GM19452 (cell line): ENCODE measurements at regions not wholly inside any gene's neighbourhood (a gene's known extent, or its start where the extent isn't known, plus 50 kb on each side); places are given as distances from the start of the nearest gene placed in this dataset.

Source experiments
- ATAC-seq: cut with Tn5 transposase; IDR thresholded peaks from one replicate; pipeline ENCODE4 v1.9.1; 2021; ENCODE audit not compliant: unreplicated experiment

GRCh38 chr20:4560667-4561066 lies 125.6 kb upstream of the PRNP start:
- no peak for ATAC-seq

- ATAC-seq: no peak
Observed at GRCh38 chr20:4559906-4560305, 126.3 kb upstream of the PRNP start.

GRCh38 chr20:4559106-4559505 lies 127.2 kb upstream of the PRNP start:
- ATAC-seq: no peak

GRCh38 chr20:4556781-4557180 lies 129.5 kb upstream of the PRNP start:
- ATAC-seq: no peak

GRCh38 chr20:4555188-4555890 lies 130.9 kb upstream of the PRNP start:
- no peak for ATAC-seq

- no peak for ATAC-seq
Observed at GRCh38 chr20:4554346-4554745, 131.9 kb upstream of the PRNP start.

- no peak for ATAC-seq
Observed at GRCh38 chr20:4552075-4552640, 134.1 kb upstream of the PRNP start.

GRCh38 chr20:4550740-4551139 lies 135.5 kb upstream of the PRNP start:
- no peak for ATAC-seq

- ATAC-seq: no peak
Observed at GRCh38 chr20:4549711-4550259, 136.5 kb upstream of the PRNP start.

- ATAC-seq: no peak
Observed at GRCh38 chr20:4548552-4548951, 137.7 kb upstream of the PRNP start.

- no peak for ATAC-seq
Observed at GRCh38 chr20:4546786-4547185, 139.5 kb upstream of the PRNP start.

GRCh38 chr20:4546342-4546741 lies 139.9 kb upstream of the PRNP start:
- ATAC-seq: no peak

GRCh38 chr20:4545526-4545925 lies 140.7 kb upstream of the PRNP start:
- ATAC-seq: no peak

GRCh38 chr20:4544765-4545164 lies 141.5 kb upstream of the PRNP start:
- no peak for ATAC-seq

GRCh38 chr20:4542270-4542669 lies 144.0 kb upstream of the PRNP start:
- ATAC-seq: no peak

- no peak for ATAC-seq
Observed at GRCh38 chr20:4534315-4534714, 151.9 kb upstream of the PRNP start.

- ATAC-seq: no peak
Observed at GRCh38 chr20:4533368-4534133, 152.7 kb upstream of the PRNP start.

- no peak for ATAC-seq
Observed at GRCh38 chr20:4532772-4533171, 153.5 kb upstream of the PRNP start.

- no peak for ATAC-seq
Observed at GRCh38 chr20:4524792-4525191, 161.5 kb upstream of the PRNP start.

GRCh38 chr20:4524307-4524706 lies 161.9 kb upstream of the PRNP start:
- ATAC-seq: no peak

GRCh38 chr20:4522310-4522709 lies 163.9 kb upstream of the PRNP start:
- ATAC-seq: no peak
